SK-N-SH (cell line): ENCODE measurements at regions not wholly inside any gene's neighbourhood (a gene's known extent, or its start where the extent isn't known, plus 50 kb on each side); places are given as distances from the start of the nearest gene placed in this dataset.

Experiments
- CTCF ChIP-seq: fragments of 200-600 bp; sonication (generic); IDR thresholded peaks from 2 replicates; pipeline ENCODE4 v1.6.1; 2017; ENCODE audit warnings: antibody characterized with exemption, mild to moderate bottlenecking, moderate library complexity
- EZH2phosphoT487 ChIP-seq: fragments of 200-600 bp; sonication (generic); IDR thresholded peaks from 2 replicates; pipeline ENCODE4 v1.6.1; 2017; ENCODE audit warnings: low read depth, mixed run types, mild to moderate bottlenecking, antibody characterized with exemption, moderate library complexity, borderline replicate concordance
- NRF1 ChIP-seq: IDR thresholded peaks from 2 replicates; pipeline ENCODE4 v1.6.1; 2012; ENCODE audit warnings: low read depth, mild to moderate bottlenecking, low read length
- SMC3 ChIP-seq: IDR thresholded peaks from 2 replicates; pipeline ENCODE4 v1.6.1; 2012; ENCODE audit warnings: low read depth, low read length, improper control_type of control experiment
- YY1 ChIP-seq: IDR thresholded peaks from 2 replicates; pipeline ENCODE4 v1.4.0; 2012; ENCODE audit warnings: low read depth, mild to moderate bottlenecking

GRCh38 chr17:49914096-49914490 lies 54.9 kb upstream of the DLX4 start:
- TF ChIP-seq NRF1 (no peak), CTCF (no peak), EZH2phosphoT487 (no peak), YY1 (no peak), SMC3 (no peak)
